Neural crest cell (in vitro differentiated cells): ENCODE measurements at regions not wholly inside any gene's neighbourhood (a gene's known extent, or its start where the extent isn't known, plus 50 kb on each side); places are given as distances from the start of the nearest gene placed in this dataset.
A peak's percentile ranks its signal among the peaks of the same experiment; 100 is the strongest.

Experiments used
- DNase-seq: peaks from one replicate; pipeline ENCODE4 v3.0.0; 2021; ENCODE audit warnings: low read depth, mixed read lengths, low spot score
- H3K27ac Mint-ChIP-seq: one replicate; pipeline ENCODE4 v1.8.0; 2021; ENCODE audit warnings: mild to moderate bottlenecking, mixed read lengths; ENCODE audit not compliant: unreplicated experiment
- H3K27me3 Mint-ChIP-seq: 2 replicates; pipeline ENCODE4 v1.8.0; 2021; ENCODE audit warnings: low read depth, mild to moderate bottlenecking, mixed read lengths
- H3K36me3 Mint-ChIP-seq: 2 replicates; pipeline ENCODE4 v1.8.0; 2021; ENCODE audit warnings: low read depth, mild to moderate bottlenecking, mixed read lengths
- H3K4me1 Mint-ChIP-seq: 2 replicates; pipeline ENCODE4 v1.8.0; 2021; ENCODE audit warnings: mixed read lengths
- H3K4me3 Mint-ChIP-seq: one replicate; pipeline ENCODE4 v1.8.0; 2021; ENCODE audit warnings: mild to moderate bottlenecking, mixed read lengths
- H3K9me3 Mint-ChIP-seq: 2 replicates; pipeline ENCODE4 v1.8.0; 2021; ENCODE audit warnings: mixed read lengths
- CTCF ChIP-seq: fragments of 200-600 bp; sonication (generic); conservative IDR thresholded peaks from 2 replicates; pipeline ENCODE4 v1.5.0; 2021; ENCODE audit warnings: antibody characterized with exemption, mild to moderate bottlenecking

DNA sequence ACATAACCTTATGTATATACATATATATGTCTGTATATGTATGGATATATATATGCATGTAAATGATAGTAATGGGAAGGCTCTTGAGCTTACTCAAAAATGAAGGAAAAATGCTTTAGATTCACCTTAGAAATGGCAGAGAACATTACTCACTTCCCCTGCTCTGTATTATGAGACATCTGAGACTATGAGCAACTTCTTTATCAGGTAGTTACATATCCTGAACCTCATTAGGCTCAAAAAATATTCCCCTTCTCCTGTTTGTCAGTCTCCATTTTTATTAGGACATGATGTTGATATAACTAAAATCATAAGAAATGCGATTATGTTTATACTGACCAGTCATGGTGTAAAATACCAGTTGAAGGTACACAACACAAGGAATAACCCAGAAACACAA lies 800.1 kb upstream of the ZWINT start:
- H3K27ac Mint-ChIP-seq = no peak overlapping the region
- H3K4me1 Mint-ChIP-seq = peaks cover 3% of the 10 kb centered on the region
- no peak overlapping the region for H3K4me3 Mint-ChIP-seq
- H3K9me3 Mint-ChIP-seq = no peaks in the 10 kb centered on the region
- DNase-seq = no peak
- no peaks in the 10 kb centered on the region for H3K36me3 Mint-ChIP-seq
- no peaks in the 10 kb centered on the region for H3K27me3 Mint-ChIP-seq
- no peak for TF ChIP-seq CTCF

DNA sequence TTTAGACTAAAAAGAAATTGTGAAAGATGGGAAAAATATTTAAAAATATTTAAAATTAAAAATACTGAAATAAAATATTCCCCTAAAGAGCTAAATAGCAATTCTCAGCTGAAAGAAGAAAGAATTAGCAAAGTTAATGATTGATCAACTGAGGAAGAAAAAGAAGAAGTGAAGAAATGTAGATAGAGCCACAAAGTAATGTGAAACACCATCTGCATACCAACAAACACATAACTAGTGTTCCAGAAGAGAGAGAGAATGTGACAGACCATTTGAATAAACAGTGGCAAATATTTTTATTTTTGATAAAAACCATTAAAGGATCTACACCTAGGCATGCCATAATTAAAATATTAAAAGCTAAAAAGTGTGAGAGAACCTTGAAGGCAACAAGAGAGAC lies 784.5 kb upstream of the ZWINT start:
- TF ChIP-seq CTCF = no peak
- H3K27me3 Mint-ChIP-seq = no peaks in the 10 kb centered on the region
- no peak overlapping the region for H3K4me3 Mint-ChIP-seq
- DNase-seq = no peak
- no peak overlapping the region for H3K27ac Mint-ChIP-seq
- H3K9me3 Mint-ChIP-seq = peaks cover 4% of the 10 kb centered on the region
- peaks cover 12% of the 10 kb centered on the region for H3K4me1 Mint-ChIP-seq
- H3K36me3 Mint-ChIP-seq = peaks cover 3% of the 10 kb centered on the region

DNA sequence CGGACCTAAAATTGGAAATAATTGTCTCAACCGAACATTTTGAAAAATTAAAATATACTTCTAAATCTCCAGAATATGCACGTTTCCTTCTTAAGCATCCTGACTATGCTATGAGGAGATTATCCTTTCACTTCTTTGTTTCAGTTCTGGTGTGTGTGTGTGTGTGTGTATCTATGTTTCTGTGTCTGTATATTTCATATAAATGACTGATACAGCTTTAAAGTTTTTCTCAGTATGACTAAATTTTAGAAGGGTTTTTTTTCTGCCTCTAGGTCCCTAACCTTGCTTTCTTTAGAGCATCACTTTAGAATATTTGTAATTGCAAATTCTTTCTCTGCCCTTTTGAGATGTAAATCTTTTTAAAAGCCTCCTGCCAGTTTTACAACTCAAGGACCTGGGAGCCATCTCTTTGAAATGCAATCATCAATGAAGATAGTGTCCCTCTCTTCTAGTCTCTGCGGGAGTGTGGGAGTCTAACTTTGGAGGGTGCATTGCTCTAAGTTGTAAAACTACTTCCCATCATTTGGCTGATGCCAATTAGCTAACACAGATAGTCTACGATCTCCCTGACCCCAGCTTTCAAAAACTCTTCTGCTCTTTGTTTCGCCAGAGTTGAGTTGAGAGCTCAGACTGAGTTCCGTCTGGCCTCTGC lies 782.0 kb upstream of the ZWINT start:
- peaks cover 11% of the 10 kb centered on the region for H3K9me3 Mint-ChIP-seq
- H3K4me1 Mint-ChIP-seq = peaks cover 12% of the 10 kb centered on the region
- peaks cover 3% of the 10 kb centered on the region for H3K36me3 Mint-ChIP-seq
- H3K27ac Mint-ChIP-seq = peak overlapping the region; percentile 16
- TF ChIP-seq CTCF = no peak
- DNase-seq = no peak
- H3K27me3 Mint-ChIP-seq = no peaks in the 10 kb centered on the region
- H3K4me3 Mint-ChIP-seq = no peak overlapping the region

- TF ChIP-seq CTCF = no peak
- Mint-ChIP-seq H3K27me3 (no peaks in the 10 kb centered on the region), H3K27ac (no peak overlapping the region), H3K4me3 (no peak overlapping the region), H3K9me3 (peaks cover 11% of the 10 kb centered on the region), H3K36me3 (peaks cover 3% of the 10 kb centered on the region), H3K4me1 (peaks cover 12% of the 10 kb centered on the region)
- DNase-seq = no peak
These were observed 780.6 kb upstream of the ZWINT start for GRCh38 chr10:57141708-57142107.

- H3K27me3 Mint-ChIP-seq = no peaks in the 10 kb centered on the region
- H3K4me1 Mint-ChIP-seq = peaks cover 3% of the 10 kb centered on the region
These were observed 758.6 kb upstream of the ZWINT start for GRCh38 chr10:57119684-57120083.

More at GRCh38 chr10:57119684-57120083, 758.6 kb upstream of the ZWINT start:
- H3K9me3 Mint-ChIP-seq = peaks cover 6% of the 10 kb centered on the region
- no peak for TF ChIP-seq CTCF
- no peak for DNase-seq
- no peak overlapping the region for H3K4me3 Mint-ChIP-seq
- no peak overlapping the region for H3K27ac Mint-ChIP-seq
- H3K36me3 Mint-ChIP-seq = no peaks in the 10 kb centered on the region
